ENCODE measurements at regions not wholly inside any gene's neighbourhood (a gene's known extent, or its start where the extent isn't known, plus 50 kb on each side); places are given as distances from the start of the nearest gene placed in this dataset.

DNA sequence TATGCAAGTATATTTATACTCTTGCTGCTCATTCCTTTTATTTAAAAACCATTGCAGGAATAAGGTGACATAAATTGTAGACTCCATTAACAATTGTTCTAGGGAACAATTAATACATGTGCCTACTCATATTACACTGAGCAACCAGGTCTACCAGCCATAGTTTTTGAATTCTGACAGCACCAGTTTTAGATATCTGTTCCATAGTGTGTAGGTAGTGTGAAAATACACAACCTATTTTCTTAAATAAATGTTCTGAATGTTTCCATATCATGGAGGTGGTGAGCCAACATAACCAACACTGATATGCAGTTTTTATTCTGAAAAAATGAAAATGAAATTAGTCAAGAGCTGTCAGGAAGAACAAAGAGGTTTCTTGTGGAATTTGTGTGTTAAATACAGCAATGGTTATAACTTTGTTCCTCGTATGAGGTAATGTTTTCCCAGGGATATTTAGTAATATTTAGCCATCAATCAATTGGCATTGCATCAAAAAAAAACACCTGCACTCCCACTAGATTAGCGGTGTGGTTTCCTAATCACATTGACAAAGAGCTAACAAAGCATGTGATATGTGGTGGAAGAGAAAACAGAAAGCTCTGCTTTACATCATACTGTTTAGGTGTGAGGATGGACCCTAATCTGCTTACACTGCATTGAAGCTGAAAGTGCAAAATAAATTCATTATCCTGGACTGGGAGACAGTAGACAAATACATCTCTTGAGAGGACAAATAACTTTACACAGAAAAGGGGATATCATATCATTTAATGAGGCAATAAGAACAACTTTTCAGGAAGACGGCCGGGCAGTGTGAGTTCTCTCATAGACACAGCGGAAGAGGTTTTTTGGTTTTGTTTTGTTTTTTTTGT is 369.5 kb upstream of the THBS1 start:
- TF ChIP-seq, protein P1, sequence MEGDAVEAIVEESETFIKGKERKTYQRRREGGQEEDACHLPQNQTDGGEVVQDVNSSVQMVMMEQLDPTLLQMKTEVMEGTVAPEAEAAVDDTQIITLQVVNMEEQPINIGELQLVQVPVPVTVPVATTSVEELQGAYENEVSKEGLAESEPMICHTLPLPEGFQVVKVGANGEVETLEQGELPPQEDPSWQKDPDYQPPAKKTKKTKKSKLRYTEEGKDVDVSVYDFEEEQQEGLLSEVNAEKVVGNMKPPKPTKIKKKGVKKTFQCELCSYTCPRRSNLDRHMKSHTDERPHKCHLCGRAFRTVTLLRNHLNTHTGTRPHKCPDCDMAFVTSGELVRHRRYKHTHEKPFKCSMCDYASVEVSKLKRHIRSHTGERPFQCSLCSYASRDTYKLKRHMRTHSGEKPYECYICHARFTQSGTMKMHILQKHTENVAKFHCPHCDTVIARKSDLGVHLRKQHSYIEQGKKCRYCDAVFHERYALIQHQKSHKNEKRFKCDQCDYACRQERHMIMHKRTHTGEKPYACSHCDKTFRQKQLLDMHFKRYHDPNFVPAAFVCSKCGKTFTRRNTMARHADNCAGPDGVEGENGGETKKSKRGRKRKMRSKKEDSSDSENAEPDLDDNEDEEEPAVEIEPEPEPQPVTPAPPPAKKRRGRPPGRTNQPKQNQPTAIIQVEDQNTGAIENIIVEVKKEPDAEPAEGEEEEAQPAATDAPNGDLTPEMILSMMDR (IDR thresholded peaks at IDR 0.05), result no peak
- no peak for TF ChIP-seq POLR2A (IDR thresholded peaks at IDR 0.05)

All from lower leg skin (tissue), 3 donors.